ENCODE measurements at regions not wholly inside any gene's neighbourhood (a gene's known extent, or its start where the extent isn't known, plus 50 kb on each side); places are given as distances from the start of the nearest gene placed in this dataset.

DNA sequence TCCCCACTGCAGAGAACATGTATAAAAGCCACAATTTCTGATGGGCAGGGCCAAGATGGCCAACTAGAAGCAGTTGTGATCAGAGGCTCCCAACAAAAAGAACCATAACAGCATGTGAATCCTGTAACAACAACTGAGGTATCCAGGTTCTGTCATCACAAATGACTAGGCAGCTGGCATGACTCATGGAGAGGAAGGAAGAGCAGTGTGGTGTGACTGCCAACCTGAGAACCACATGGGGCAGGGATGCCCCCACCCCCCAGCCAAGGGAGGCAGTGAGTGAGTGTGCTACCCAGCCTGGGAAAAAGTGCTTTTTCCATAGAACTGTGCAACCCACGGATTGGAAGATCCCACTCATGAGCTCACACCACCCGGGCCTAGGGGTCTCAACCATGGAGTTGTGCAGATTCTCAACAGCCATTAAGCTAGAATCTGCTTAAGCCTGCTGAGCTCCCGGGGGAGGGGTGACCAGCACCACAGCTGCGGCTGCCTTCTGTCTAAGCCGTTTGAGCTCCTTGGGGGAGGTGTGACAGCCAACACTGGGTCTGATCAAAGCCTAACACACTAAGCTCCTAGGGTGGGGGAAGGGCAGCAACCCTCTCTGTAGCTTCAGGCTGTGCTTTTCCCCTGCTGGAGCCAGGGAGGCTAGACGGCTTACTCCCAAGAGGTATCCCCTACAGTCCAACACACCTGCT, 80.1 kb upstream of the DMAC1 start:
- DNase-seq (ENCODE audit: low read depth in 2 of 2): no peak
- Histone ChIP-seq H3K27ac (ENCODE audit: insufficient read depth, low read length) (no peak overlapping the region), H3K4me1 (ENCODE audit: control insufficient read depth, extremely low read depth, insufficient read depth, low read length) (no peaks in the 10 kb centered on the region), H2AFZ (ENCODE audit: low read length) (no peak overlapping the region), H3K27me3 (ENCODE audit: control insufficient read depth, insufficient read depth, low read length) (no peaks in the 10 kb centered on the region), H3K9ac (ENCODE audit: insufficient read depth, low read length) (no peak overlapping the region), H3K36me3 (ENCODE audit: control insufficient read depth, insufficient read depth, low read length) (no peaks in the 10 kb centered on the region), H3K9me3 (ENCODE audit: control insufficient read depth, insufficient read depth, low read depth, low read length) (no peaks in the 10 kb centered on the region), H3K79me2 (ENCODE audit: control insufficient read depth, insufficient read depth, low read length) (no peaks in the 10 kb centered on the region), H4K20me1 (ENCODE audit: control insufficient read depth, extremely low read depth, insufficient read depth, low read length) (no peaks in the 10 kb centered on the region), H3K4me2 (ENCODE audit: extremely low read depth, insufficient read depth, low read length) (no peak overlapping the region), H3K4me3 (replicated peaks in 1 of 4; ENCODE audit: control extremely low read depth in 1 of 4, insufficient read depth in 1 of 4, low read depth in 3 of 4, low read length in 4 of 4) (no peak overlapping the region)
- no peak for TF ChIP-seq CTCF (conservative IDR thresholded peaks at IDR 0.05 in 1 of 2, IDR thresholded peaks at IDR 0.05 in 1 of 2; ENCODE audit: low read depth in 1 of 2, low read length in 2 of 2)

DNA sequence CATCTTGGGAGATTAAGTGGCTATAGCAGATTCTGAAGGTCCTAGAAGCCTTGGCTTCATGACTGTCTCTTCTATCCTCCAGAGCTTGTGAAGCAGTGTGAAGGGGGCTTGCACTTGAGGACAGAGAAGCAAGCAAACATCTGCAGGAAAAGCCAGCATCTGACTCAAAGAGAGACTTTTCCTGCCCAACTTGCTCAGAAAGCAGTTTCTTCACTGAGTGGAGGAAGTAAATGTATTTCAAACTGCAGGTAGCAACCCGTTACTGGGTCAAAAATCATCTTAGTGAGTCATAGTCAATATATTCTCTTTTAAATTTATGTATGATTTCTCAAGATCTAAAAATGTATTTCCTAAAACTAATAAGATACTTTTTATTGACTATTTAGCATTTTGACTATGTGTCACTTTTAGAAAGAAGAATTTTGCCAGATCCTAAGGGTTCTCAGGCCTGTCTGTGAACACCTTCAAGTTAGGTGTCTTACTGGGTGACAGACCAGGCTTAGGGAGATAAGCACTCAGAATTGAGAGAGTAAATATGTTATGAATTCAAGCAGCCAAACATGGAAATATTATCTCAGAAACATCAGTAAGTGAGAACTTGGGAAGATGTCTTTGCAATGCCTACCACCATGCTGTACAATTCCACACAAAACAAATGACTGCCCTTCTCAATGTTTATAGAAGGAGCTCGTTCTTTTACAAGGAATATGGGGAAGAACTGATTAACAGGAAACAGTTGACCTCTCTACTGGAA, 72.6 kb upstream of the DMAC1 start:
- no peak for DNase-seq (ENCODE audit: low read depth in 2 of 2)
- H3K27ac ChIP-seq (ENCODE audit: insufficient read depth, low read length): no peak overlapping the region
- no peaks in the 10 kb centered on the region for H3K4me1 ChIP-seq (ENCODE audit: control insufficient read depth, extremely low read depth, insufficient read depth, low read length)
- no peaks in the 10 kb centered on the region for H3K27me3 ChIP-seq (ENCODE audit: control insufficient read depth, insufficient read depth, low read length)
- TF ChIP-seq EZH2 (IDR thresholded peaks at IDR 0.05; ENCODE audit: low read length, missing control alignments) (no peak), CTCF (conservative IDR thresholded peaks at IDR 0.05 in 1 of 2, IDR thresholded peaks at IDR 0.05 in 1 of 2; ENCODE audit: low read depth in 1 of 2, low read length in 2 of 2) (no peak)
- no peaks in the 10 kb centered on the region for H3K9me3 ChIP-seq (ENCODE audit: control insufficient read depth, insufficient read depth, low read depth, low read length)
- no peak overlapping the region for H2AFZ ChIP-seq (ENCODE audit: low read length)
- H3K79me2 ChIP-seq (ENCODE audit: control insufficient read depth, insufficient read depth, low read length): no peaks in the 10 kb centered on the region
- H3K4me3 ChIP-seq (replicated peaks in 1 of 4; ENCODE audit: control extremely low read depth in 1 of 4, insufficient read depth in 1 of 4, low read depth in 3 of 4, low read length in 4 of 4): no peak overlapping the region
- H3K36me3 ChIP-seq (ENCODE audit: control insufficient read depth, insufficient read depth, low read length): no peaks in the 10 kb centered on the region
- no peak overlapping the region for H3K9ac ChIP-seq (ENCODE audit: insufficient read depth, low read length)
- no peak overlapping the region for H3K4me2 ChIP-seq (ENCODE audit: extremely low read depth, insufficient read depth, low read length)
- H4K20me1 ChIP-seq (ENCODE audit: control insufficient read depth, extremely low read depth, insufficient read depth, low read length): no peaks in the 10 kb centered on the region

GRCh38 chr9:7869340-7869739, 69.8 kb upstream of the DMAC1 start:
- Histone ChIP-seq H3K4me3 (replicated peaks in 1 of 4; ENCODE audit: control extremely low read depth in 1 of 4, insufficient read depth in 1 of 4, low read depth in 3 of 4, low read length in 4 of 4) (no peak overlapping the region), H3K27me3 (ENCODE audit: control insufficient read depth, insufficient read depth, low read length) (no peaks in the 10 kb centered on the region), H3K36me3 (ENCODE audit: control insufficient read depth, insufficient read depth, low read length) (no peaks in the 10 kb centered on the region), H3K9me3 (ENCODE audit: control insufficient read depth, insufficient read depth, low read depth, low read length) (no peaks in the 10 kb centered on the region), H2AFZ (ENCODE audit: low read length) (no peak overlapping the region), H3K9ac (ENCODE audit: insufficient read depth, low read length) (no peak overlapping the region), H3K27ac (ENCODE audit: insufficient read depth, low read length) (no peak overlapping the region), H3K4me2 (ENCODE audit: extremely low read depth, insufficient read depth, low read length) (no peak overlapping the region), H3K79me2 (ENCODE audit: control insufficient read depth, insufficient read depth, low read length) (no peaks in the 10 kb centered on the region), H4K20me1 (ENCODE audit: control insufficient read depth, extremely low read depth, insufficient read depth, low read length) (no peaks in the 10 kb centered on the region), H3K4me1 (ENCODE audit: control insufficient read depth, extremely low read depth, insufficient read depth, low read length) (no peaks in the 10 kb centered on the region)
- no peak for DNase-seq (ENCODE audit: low read depth in 2 of 2)
- no peak for TF ChIP-seq EZH2 (IDR thresholded peaks at IDR 0.05; ENCODE audit: low read length, missing control alignments)
- no peak for TF ChIP-seq CTCF (conservative IDR thresholded peaks at IDR 0.05 in 1 of 2, IDR thresholded peaks at IDR 0.05 in 1 of 2; ENCODE audit: low read depth in 1 of 2, low read length in 2 of 2)
